IPS-18c (cell line): ENCODE measurements at regions not wholly inside any gene's neighbourhood (a gene's known extent, or its start where the extent isn't known, plus 50 kb on each side); places are given as distances from the start of the nearest gene placed in this dataset.
"Not testable (repeated sequence)": the region's sequence is repeated elsewhere in the genome, so short reads cannot be mapped to it uniquely, and the experiment has no call there.

ENCODE experiments used
- H3K4me3 ChIP-seq: 2 replicates; pipeline ENCODE4 v1.7.0; 2013; ENCODE audit warnings: low read depth, mild to moderate bottlenecking, low read length, moderate library complexity; ENCODE audit not compliant: insufficient read depth
- H3K9me3 ChIP-seq: one replicate; pipeline ENCODE4 v1.6.1; 2013; ENCODE audit warnings: mild to moderate bottlenecking, low read length, moderate library complexity; ENCODE audit not compliant: control insufficient read depth, insufficient read depth

GRCh38 chr3:5332270-5332956, 144.9 kb downstream of the EDEM1 start:
- Histone ChIP-seq H3K9me3 (no peaks in the 10 kb centered on the region), H3K4me3 (no peak overlapping the region)

- no peaks in the 10 kb centered on the region for H3K9me3 ChIP-seq
- no peak overlapping the region for H3K4me3 ChIP-seq
These were observed 152.5 kb downstream of the EDEM1 start for GRCh38 chr3:5339967-5340535.

DNA sequence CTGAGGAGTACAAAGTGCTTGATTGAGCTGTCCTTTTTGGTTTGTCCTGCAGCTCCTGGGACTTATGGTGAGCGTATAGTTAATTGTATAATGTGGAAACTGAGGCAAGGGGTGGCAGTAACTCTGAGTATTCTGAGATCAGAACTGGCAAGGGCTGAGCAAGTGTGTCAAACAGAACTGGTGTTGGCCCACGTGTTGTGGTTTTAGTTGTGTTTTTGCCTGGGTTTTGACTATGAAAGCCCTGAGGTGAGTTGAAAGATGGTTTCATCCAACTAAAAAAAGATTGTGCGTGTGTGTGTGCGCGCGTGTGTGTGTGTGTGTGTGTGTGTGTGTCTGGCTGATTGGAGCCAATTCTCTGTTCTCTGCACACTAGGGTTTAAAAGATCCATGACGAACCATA, 154.1 kb downstream of the EDEM1 start:
- H3K4me3 ChIP-seq: no peak overlapping the region
- H3K9me3 ChIP-seq: no peaks in the 10 kb centered on the region

- Histone ChIP-seq H3K9me3 (no peaks in the 10 kb centered on the region), H3K4me3 (no peak overlapping the region)
These were observed 156.0 kb downstream of the EDEM1 start for GRCh38 chr3:5343459-5343858.

DNA sequence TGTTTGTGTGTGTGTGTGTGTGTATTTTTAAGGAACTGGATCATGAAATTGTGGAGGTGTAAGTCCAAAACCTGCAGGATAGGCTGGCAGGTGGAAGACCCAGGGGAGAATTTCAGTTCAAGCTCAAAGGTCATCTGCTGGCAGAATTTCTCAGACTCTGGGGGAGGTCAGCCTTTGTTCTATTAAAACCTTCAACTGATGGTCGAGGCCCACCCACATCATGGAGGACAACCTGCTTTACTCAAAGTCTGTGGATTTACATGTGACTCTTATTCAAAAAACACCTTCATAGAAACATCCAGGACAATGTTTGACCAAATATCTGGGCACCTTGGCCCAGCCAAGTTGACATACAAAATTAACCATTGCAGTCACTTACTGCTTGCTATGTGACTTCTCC, 157.2 kb downstream of the EDEM1 start:
- H3K4me3 ChIP-seq: no peak overlapping the region
- no peaks in the 10 kb centered on the region for H3K9me3 ChIP-seq

DNA sequence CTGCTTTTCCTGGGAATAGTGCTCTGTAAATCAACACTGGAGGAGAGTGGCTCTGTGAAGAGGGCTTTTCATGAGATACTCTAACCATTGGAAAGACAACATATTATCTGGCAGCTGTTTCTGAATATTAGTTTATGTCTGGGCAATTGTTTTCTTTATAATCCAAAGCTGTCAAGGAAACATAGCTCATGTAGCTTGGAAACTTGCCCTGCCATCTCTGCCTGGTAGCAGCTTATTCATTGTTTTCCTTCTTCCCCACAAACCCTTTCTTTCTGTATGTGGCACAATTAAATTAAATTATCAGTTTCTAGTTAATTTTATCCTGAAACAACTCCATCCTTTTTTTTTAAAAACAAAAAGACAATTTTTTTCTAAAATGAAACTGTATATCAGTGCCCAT, 160.0 kb downstream of the EDEM1 start:
- H3K4me3 ChIP-seq: no peak overlapping the region
- H3K9me3 ChIP-seq: no peaks in the 10 kb centered on the region

DNA sequence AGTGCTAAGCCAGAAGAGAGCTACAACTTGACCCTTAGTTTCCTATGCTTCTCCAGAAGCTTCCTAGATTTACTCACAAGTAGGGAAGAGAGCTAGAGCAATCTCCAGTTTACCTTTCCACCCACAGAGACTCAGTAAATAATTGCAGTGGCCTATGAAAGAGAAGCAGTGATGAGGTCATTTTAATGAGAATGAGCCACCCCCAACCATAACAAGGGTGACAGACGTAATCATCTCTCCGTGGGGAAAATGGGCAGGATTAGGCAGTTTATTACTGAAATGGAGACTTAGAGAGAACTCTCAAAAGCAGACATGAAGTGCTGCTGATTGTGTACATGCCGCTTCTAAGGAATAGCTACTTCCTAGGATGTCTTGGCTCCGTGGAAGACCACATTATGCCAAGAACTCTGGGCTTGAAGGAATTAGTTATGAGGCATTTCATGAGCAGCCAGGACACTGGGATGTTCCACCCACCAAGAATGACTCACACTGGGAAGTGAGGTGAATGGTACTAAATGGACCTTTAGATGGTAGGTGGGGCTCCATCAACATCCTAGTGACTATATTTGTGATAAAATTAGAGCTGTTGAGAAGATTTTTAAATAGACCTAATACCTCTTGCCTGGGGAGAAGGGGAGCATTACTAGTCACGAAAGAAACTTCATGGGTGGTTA, 160.9 kb downstream of the EDEM1 start:
- Histone ChIP-seq H3K9me3 (no peaks in the 10 kb centered on the region), H3K4me3 (no peak overlapping the region)

GRCh38 chr3:5349343-5349742, 161.8 kb downstream of the EDEM1 start:
- H3K9me3 ChIP-seq: no peaks in the 10 kb centered on the region
- no peak overlapping the region for H3K4me3 ChIP-seq

DNA sequence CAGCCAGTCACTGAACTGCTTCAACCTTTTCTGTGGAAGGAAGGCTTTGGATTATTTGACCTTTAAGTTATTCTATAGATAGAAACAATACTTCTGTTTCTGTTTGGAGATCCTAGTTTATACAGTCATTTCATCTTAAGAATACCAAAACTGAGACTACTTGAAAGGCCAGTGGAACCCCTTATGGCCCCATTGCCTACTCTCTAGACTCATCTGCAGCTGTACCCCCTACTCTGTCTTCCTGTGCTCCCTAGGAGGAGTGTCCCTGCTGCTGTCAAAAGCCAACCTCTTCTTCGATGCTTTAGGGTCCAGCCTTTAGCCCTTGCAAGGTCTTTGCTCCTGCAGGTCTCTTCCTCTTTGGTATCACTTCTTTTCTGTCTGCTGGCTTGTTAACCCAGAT, 169.6 kb downstream of the EDEM1 start:
- Histone ChIP-seq H3K9me3 (no peaks in the 10 kb centered on the region), H3K4me3 (no peak overlapping the region)

DNA sequence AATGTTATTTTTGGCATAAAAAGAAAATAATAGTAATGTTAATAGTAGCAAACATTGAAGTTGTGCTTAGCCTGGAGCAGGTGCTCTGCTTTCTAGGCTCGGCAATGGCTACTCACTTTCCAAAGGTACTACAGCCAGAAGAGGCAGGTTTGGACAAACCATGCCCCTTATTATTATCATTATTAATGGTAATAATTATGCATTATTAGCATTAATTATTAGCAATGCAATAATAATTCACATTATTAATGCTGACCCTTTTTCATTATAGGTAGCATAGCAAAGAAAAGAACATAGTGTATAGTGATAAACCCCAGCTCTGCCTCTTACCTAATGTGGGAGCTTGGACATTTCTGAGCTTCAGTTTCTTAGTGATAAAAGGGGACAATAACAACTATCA, 171.4 kb downstream of the EDEM1 start:
- H3K9me3 ChIP-seq: no peaks in the 10 kb centered on the region
- no peak overlapping the region for H3K4me3 ChIP-seq

DNA sequence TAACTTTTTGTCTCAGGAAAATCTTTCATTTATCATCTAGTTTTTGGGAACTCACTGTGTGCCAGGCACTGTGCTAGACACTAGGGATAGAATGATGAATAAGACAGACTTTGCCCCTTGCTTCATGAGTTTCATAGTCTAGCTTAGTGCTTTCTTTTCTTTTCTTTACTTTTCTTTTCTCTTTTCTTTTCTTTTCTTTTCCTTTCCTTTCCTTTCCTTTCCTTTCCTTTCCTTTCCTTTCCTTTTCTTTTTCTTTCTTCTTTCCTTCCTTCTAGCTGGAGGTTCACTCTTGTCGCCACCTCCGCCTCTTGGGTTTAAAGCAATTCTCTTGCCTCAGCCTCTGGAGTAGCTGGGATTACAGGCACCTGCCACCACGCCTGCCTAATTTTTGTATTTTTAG, 172.9 kb downstream of the EDEM1 start:
- H3K9me3 ChIP-seq: no peaks in the 10 kb centered on the region
- H3K4me3 ChIP-seq: no peak overlapping the region

- H3K9me3 ChIP-seq: no peaks in the 10 kb centered on the region
- H3K4me3 ChIP-seq: no peak overlapping the region
These were observed 179.2 kb downstream of the EDEM1 start for GRCh38 chr3:5366746-5367145.

GRCh38 chr3:5371555-5371954, 184.0 kb downstream of the EDEM1 start:
- H3K9me3 ChIP-seq, H3K4me3 ChIP-seq: not testable (repeated sequence)

GRCh38 chr3:5376761-5377160, 189.3 kb downstream of the EDEM1 start:
- Histone ChIP-seq H3K9me3 (peaks cover 2% of the 10 kb centered on the region), H3K4me3 (no peak overlapping the region)

GRCh38 chr3:5379266-5379665, 191.8 kb downstream of the EDEM1 start:
- not testable (repeated sequence) for H3K9me3 ChIP-seq, H3K4me3 ChIP-seq

DNA sequence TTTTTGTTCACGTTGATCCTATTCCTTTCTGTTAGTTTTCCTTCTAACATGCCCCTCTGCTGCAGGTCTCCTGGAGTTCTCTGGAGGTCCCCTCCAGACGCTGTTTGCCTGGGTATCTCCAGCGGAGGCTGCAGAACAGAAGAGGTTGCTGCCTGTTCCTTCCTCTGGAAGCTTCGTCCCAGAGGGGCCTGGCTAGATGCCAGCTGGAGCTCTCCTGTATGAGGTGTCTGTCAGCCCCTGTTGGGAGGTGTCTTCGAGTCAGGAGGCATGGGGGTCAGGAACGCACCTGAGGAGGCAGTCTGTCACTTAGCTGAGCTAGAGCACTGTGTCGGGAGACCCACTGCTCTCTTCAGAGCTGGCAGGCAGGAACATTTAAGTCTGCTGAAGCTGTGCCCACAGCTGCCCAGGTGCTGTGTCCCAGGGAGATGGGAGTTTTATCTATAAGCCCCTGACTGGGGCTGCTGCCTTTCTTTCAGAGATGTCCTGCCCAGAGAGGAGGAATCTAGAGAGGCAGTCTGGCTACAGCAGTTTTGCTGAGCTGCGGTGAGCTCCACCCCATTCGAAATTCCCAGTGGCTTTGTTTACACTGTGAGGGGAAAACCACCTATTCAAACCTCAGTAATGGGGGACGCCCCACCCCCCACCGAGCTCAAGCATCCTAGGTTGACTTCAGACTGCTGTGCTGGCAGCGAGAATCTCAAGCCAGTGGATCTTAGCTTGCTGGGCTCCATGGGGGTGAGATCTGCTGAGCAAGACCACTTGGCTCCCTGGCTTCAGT, 196.2 kb downstream of the EDEM1 start:
- H3K4me3 ChIP-seq, H3K9me3 ChIP-seq: not testable (repeated sequence)

DNA sequence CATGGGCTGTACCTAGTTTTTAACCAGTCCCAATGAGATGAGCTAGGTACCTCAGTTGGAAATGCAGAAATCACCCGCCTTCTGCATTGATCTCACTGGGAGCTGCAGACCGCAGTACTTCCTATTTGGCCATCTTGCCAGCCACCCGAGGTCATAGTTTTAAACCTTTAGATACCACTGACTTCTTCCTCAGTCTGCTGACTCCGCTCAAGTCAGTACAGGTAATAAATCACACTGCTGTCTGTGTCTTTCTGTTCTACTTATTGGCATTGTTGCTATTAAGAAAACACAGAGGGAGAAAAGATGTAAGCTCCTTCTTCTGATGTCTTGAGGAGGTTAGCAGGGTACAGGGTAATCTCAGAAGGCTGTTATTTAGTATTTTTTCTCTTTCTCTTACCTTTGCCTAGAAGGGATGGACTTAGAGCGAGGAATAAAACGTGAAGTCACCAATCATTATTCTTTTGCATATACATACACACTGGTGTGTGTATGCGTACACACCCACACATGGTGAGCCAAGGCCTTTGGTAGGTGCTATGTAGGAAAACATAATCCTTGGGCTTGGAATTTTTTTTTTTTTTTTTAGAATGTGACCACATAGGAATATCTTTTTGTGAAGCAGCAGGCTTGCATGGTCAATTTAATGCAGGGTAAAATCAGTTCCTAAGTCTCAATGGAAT, 197.2 kb downstream of the EDEM1 start:
- Histone ChIP-seq H3K9me3 (no peaks in the 10 kb centered on the region), H3K4me3 (no peak overlapping the region)
